ENCODE measurements at regions not wholly inside any gene's neighbourhood (a gene's known extent, or its start where the extent isn't known, plus 50 kb on each side); places are given as distances from the start of the nearest gene placed in this dataset.

DNA sequence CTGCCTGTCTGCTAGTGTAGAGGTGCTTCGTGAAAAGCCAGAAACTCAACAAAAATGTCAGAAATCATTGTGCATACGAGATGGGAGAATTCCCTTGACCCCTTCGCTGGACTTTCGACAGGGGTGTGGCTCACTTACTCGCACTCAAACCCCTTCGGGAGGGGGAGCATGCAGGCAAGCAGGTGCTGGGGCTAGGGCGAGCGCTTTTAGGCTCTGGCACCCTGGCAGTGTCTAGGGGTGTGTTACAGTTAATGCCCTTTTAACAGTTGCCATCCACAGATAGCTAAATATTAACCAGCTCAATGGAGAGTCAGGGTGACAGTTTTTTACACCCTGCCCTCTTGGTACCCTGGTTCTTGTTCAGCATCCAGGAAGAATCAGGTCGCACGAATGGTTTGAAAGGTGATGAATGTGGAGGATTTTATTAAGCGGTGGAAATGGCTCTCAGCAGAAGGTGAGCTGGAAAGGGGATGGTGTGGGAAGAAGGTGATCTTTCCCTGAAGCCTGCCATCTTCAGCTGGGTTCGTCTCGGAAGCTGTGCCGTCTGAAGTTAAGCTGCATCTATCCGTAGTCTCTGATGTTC is 59.6 kb upstream of the SHANK2 start:
- H3K9ac ChIP-seq (ENCODE audit: low read length) = no peak overlapping the region
- H3K9me3 ChIP-seq (ENCODE audit: control extremely low read depth in 1 of 3, control insufficient read depth in 2 of 3, insufficient read depth in 1 of 3, low read length in 2 of 3) = peaks cover 1 to 9% (median 6%) of the 10 kb centered on the region in 3 donors
- no peak overlapping the region for H3K27ac ChIP-seq (ENCODE audit: low read length in 2 of 2)
- H3K4me1 Mint-ChIP-seq = no peaks in the 10 kb centered on the region
- H4K20me1 ChIP-seq (ENCODE audit: control insufficient read depth, insufficient read depth, low read length, poor library complexity, severe bottlenecking) = no peaks in the 10 kb centered on the region
- H3K27ac Mint-ChIP-seq = no peak overlapping the region
- H3K4me1 ChIP-seq (ENCODE audit: control insufficient read depth in 2 of 2, insufficient read depth in 2 of 2, low read length in 2 of 2) = no peaks in the 10 kb centered on the region
- POLR2A ChIA-PET = no interaction called here
- H3K4me2 ChIP-seq (replicated peaks; ENCODE audit: low read depth, low read length, poor library complexity, severe bottlenecking) = no peak overlapping the region
- no peak for TF ChIP-seq EZH2 (IDR thresholded peaks at IDR 0.05; ENCODE audit: borderline replicate concordance, insufficient read depth, low read depth, low read length, poor library complexity, severe bottlenecking)
- TF ChIP-seq, protein P1, sequence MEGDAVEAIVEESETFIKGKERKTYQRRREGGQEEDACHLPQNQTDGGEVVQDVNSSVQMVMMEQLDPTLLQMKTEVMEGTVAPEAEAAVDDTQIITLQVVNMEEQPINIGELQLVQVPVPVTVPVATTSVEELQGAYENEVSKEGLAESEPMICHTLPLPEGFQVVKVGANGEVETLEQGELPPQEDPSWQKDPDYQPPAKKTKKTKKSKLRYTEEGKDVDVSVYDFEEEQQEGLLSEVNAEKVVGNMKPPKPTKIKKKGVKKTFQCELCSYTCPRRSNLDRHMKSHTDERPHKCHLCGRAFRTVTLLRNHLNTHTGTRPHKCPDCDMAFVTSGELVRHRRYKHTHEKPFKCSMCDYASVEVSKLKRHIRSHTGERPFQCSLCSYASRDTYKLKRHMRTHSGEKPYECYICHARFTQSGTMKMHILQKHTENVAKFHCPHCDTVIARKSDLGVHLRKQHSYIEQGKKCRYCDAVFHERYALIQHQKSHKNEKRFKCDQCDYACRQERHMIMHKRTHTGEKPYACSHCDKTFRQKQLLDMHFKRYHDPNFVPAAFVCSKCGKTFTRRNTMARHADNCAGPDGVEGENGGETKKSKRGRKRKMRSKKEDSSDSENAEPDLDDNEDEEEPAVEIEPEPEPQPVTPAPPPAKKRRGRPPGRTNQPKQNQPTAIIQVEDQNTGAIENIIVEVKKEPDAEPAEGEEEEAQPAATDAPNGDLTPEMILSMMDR (IDR thresholded peaks at IDR 0.05) = no peak
- H3K9me3 Mint-ChIP-seq (ENCODE audit: insufficient read depth) = no peaks in the 10 kb centered on the region
- no peaks in the 10 kb centered on the region for H3K27me3 ChIP-seq (replicated peaks in 1 of 4; ENCODE audit: control extremely low read depth in 1 of 4, control insufficient read depth in 3 of 4, insufficient read depth in 4 of 4, low read length in 3 of 4)
- ATAC-seq (ENCODE audit: low read depth) = no peak
- H3K36me3 ChIP-seq (replicated peaks in 1 of 2; ENCODE audit: control extremely low read depth in 1 of 2, control insufficient read depth in 1 of 2, extremely low read depth in 1 of 2, insufficient read depth in 2 of 2, low read length in 1 of 2) = no peaks in the 10 kb centered on the region
- WGBS (ENCODE audit: insufficient coverage) = 78% methylated on average over 11 of the region's 15 CpGs
- no peaks in the 10 kb centered on the region for H3K27me3 Mint-ChIP-seq
- no peak overlapping the region for H3K4me3 Mint-ChIP-seq
- DNase-seq = no peak
- H3K79me2 ChIP-seq (ENCODE audit: control insufficient read depth, insufficient read depth, low read length) = no peaks in the 10 kb centered on the region
- CTCF ChIA-PET = no interaction called here
- H3K4me3 ChIP-seq (ENCODE audit: control extremely low read depth in 1 of 5, extremely low read depth in 1 of 5, insufficient read depth in 1 of 5, low read depth in 2 of 5, low read length in 4 of 5) = no peak overlapping the region
- intact Hi-C loops (cut with micrococcal nuclease) = no loop called here
- no peak overlapping the region for H2AFZ ChIP-seq (ENCODE audit: insufficient read depth, low read depth, low read length, poor library complexity, severe bottlenecking)

DNA sequence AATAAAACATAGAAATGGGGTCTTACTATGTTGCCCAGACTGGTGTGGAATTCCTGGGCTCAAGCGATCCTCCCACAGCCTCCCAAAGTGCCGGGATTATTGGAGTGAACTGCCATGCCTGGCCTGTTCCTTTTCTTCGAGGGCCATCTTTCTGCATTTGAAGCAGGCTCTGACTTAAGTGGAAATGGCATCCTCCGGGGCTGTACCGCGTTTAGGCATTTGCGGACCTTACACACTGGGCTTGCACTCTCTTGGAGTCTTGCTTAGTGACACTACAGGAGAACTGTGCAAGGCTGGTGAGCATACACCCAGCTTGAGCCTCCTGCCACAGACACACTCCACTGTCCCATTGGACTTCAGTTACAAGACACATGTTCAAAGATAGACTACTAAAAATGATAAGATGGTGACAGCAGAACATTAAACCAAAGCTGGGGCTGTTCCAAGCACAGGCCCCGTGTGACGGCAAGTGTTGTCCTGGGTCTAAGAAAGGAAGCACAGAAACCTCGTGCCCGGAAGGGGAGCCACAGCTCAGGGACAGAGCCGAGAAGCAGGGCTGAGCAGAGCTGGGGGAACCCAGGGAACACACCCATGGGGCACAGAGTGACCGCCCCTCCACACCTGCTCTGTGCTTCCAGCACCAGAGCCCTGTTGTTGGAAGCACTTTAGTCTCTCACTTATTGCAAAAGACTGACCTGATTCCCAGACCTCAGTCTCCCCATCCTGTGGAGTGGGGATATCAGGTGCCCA is 59.0 kb upstream of the SHANK2 start:
- 91% methylated on average over 13 of the region's 13 CpGs for WGBS (ENCODE audit: insufficient coverage)
- H4K20me1 ChIP-seq (ENCODE audit: control insufficient read depth, insufficient read depth, low read length, poor library complexity, severe bottlenecking) = no peaks in the 10 kb centered on the region
- no peak overlapping the region for H3K4me3 Mint-ChIP-seq
- no peak overlapping the region for H2AFZ ChIP-seq (ENCODE audit: insufficient read depth, low read depth, low read length, poor library complexity, severe bottlenecking)
- H3K27me3 Mint-ChIP-seq = no peaks in the 10 kb centered on the region
- no peak overlapping the region for H3K27ac Mint-ChIP-seq
- DNase-seq (no peak), ATAC-seq (ENCODE audit: low read depth) (no peak)
- no peak overlapping the region for H3K27ac ChIP-seq (ENCODE audit: low read length in 2 of 2)
- H3K9me3 ChIP-seq (ENCODE audit: control extremely low read depth in 1 of 3, control insufficient read depth in 2 of 3, insufficient read depth in 1 of 3, low read length in 2 of 3) = peaks cover 0 to 4% (median 3%) of the 10 kb centered on the region in 3 donors
- no peak overlapping the region for H3K4me2 ChIP-seq (replicated peaks; ENCODE audit: low read depth, low read length, poor library complexity, severe bottlenecking)
- CTCF ChIA-PET = no interaction called here
- no peaks in the 10 kb centered on the region for H3K27me3 ChIP-seq (replicated peaks in 1 of 4; ENCODE audit: control extremely low read depth in 1 of 4, control insufficient read depth in 3 of 4, insufficient read depth in 4 of 4, low read length in 3 of 4)
- POLR2A ChIA-PET = no interaction called here
- TF ChIP-seq EZH2 (IDR thresholded peaks at IDR 0.05; ENCODE audit: borderline replicate concordance, insufficient read depth, low read depth, low read length, poor library complexity, severe bottlenecking) = no peak
- TF ChIP-seq, protein P1 (IDR thresholded peaks at IDR 0.05) = no peak
- no peaks in the 10 kb centered on the region for H3K4me1 Mint-ChIP-seq
- H3K79me2 ChIP-seq (ENCODE audit: control insufficient read depth, insufficient read depth, low read length) = no peaks in the 10 kb centered on the region
- no peak overlapping the region for H3K4me3 ChIP-seq (ENCODE audit: control extremely low read depth in 1 of 5, extremely low read depth in 1 of 5, insufficient read depth in 1 of 5, low read depth in 2 of 5, low read length in 4 of 5)
- H3K36me3 ChIP-seq (replicated peaks in 1 of 2; ENCODE audit: control extremely low read depth in 1 of 2, control insufficient read depth in 1 of 2, extremely low read depth in 1 of 2, insufficient read depth in 2 of 2, low read length in 1 of 2) = no peaks in the 10 kb centered on the region
- intact Hi-C loops (cut with micrococcal nuclease) = no loop called here
- H3K9ac ChIP-seq (ENCODE audit: low read length) = no peak overlapping the region
- H3K9me3 Mint-ChIP-seq (ENCODE audit: insufficient read depth) = no peaks in the 10 kb centered on the region
- H3K4me1 ChIP-seq (ENCODE audit: control insufficient read depth in 2 of 2, insufficient read depth in 2 of 2, low read length in 2 of 2) = no peaks in the 10 kb centered on the region

All from B cell (primary cell).